DOHH2 (cell line): ENCODE measurements at regions not wholly inside any gene's neighbourhood (a gene's known extent, or its start where the extent isn't known, plus 50 kb on each side); places are given as distances from the start of the nearest gene placed in this dataset.

Experiments used
- H3F3A ChIP-seq: fragments of 200-600 bp; sonication (generic), shearing (Covaris generic); 2 replicates; pipeline ENCODE4 v1.6.0; 2016; ENCODE audit warnings: antibody characterized with exemption, mild to moderate bottlenecking; ENCODE audit not compliant: control insufficient read depth, insufficient read depth
- H3K27ac ChIP-seq: fragments of 200-600 bp; sonication (generic); 2 replicates; pipeline ENCODE4 v1.5.1; 2014; ENCODE audit warnings: low read depth, mild to moderate bottlenecking, low read length, moderate library complexity
- H3K27me3 ChIP-seq: fragments of 200-600 bp; sonication (generic); 2 replicates; pipeline ENCODE4 v1.6.1; 2014; ENCODE audit warnings: mild to moderate bottlenecking, low read length, mixed read lengths; ENCODE audit not compliant: control insufficient read depth
- H3K36me3 ChIP-seq: fragments of 200-600 bp; sonication (generic); 2 replicates; pipeline ENCODE4 v1.6.1; 2014; ENCODE audit warnings: mild to moderate bottlenecking, low read length, moderate library complexity, mixed read lengths; ENCODE audit not compliant: control insufficient read depth
- H3K4me1 ChIP-seq: fragments of 200-600 bp; sonication (generic); 2 replicates; pipeline ENCODE4 v1.6.1; 2014; ENCODE audit warnings: mild to moderate bottlenecking, low read length, mixed read lengths; ENCODE audit not compliant: control insufficient read depth
- H3K4me2 ChIP-seq: fragments of 200-600 bp; sonication (generic); 2 replicates; pipeline ENCODE4 v1.6.0; 2014; ENCODE audit warnings: mild to moderate bottlenecking, low read length, moderate library complexity
- H3K4me3 ChIP-seq: fragments of 200-600 bp; sonication (generic); 2 replicates; pipeline ENCODE4 v1.5.1; 2014; ENCODE audit warnings: mild to moderate bottlenecking, low read length, mixed read lengths
- H3K79me2 ChIP-seq: fragments of 200-600 bp; sonication (generic); 2 replicates; pipeline ENCODE4 v1.6.1; 2014; ENCODE audit warnings: mild to moderate bottlenecking, low read length, mixed read lengths; ENCODE audit not compliant: control insufficient read depth
- H3K9me2 ChIP-seq: fragments of 200-600 bp; sonication (generic); replicated peaks from 2 replicates; pipeline ENCODE4 v1.6.1; 2014; ENCODE audit warnings: mild to moderate bottlenecking, low read length, mixed read lengths; ENCODE audit not compliant: control insufficient read depth
- H3K9me3 ChIP-seq: fragments of 200-600 bp; sonication (generic); 2 replicates; pipeline ENCODE4 v1.6.1; 2014; ENCODE audit warnings: antibody characterized with exemption, low read length, mixed read lengths; ENCODE audit not compliant: control insufficient read depth, insufficient read depth
- H4K20me1 ChIP-seq: fragments of 200-600 bp; sonication (generic); 2 replicates; pipeline ENCODE4 v1.6.0; 2014; ENCODE audit warnings: low read depth, mild to moderate bottlenecking, antibody characterized with exemption, low read length, moderate library complexity; ENCODE audit not compliant: control insufficient read depth, insufficient read depth
- EZH2phosphoT487 ChIP-seq: fragments of 200-600 bp; sonication (generic); IDR thresholded peaks from 2 replicates; pipeline ENCODE4 v1.6.1; 2017; ENCODE audit warnings: borderline replicate concordance, mild to moderate bottlenecking, antibody characterized with exemption, low read length, moderate library complexity, mixed read lengths
- TF ChIP-seq, protein P1 (sequence below): fragments of 200-600 bp; sonication (generic); IDR thresholded peaks from one replicate; pipeline ENCODE4 v1.5.1; 2014; ENCODE audit warnings: antibody characterized with exemption, mild to moderate bottlenecking, low read depth, low read length; ENCODE audit not compliant: poor library complexity, severe bottlenecking

DNA sequence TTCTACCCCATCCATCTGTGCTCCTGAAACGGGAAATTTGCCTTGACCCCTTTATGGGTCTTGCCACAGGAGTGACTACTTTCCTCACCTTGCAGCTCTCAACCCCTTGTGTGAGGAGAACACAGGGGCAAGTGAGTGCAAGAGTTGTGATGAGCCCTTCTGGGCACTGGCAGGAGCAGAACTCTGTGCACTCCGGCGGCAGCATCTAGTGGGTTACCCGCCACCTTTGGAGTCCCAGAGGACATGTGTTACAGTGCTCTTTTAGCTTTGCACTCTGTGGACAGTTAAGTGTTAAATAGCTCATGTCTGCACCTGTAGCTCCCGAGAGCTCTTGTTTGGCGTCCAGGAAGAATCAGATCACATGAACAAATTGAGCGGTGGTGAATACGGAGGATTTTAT lies 940.2 kb downstream of the GRIK2 start:
- Histone ChIP-seq H3K4me1 (no peaks in the 10 kb centered on the region), H3K4me2 (no peak overlapping the region), H3K79me2 (no peaks in the 10 kb centered on the region), H3K27ac (no peak overlapping the region), H3K9me2 (no peaks in the 10 kb centered on the region), H3K27me3 (no peaks in the 10 kb centered on the region), H3F3A (no peaks in the 10 kb centered on the region), H4K20me1 (no peaks in the 10 kb centered on the region), H3K4me3 (no peak overlapping the region), H3K36me3 (no peaks in the 10 kb centered on the region), H3K9me3 (peaks cover 3% of the 10 kb centered on the region; the same call in 1 of the 2 replicates)
- TF ChIP-seq, protein P1, sequence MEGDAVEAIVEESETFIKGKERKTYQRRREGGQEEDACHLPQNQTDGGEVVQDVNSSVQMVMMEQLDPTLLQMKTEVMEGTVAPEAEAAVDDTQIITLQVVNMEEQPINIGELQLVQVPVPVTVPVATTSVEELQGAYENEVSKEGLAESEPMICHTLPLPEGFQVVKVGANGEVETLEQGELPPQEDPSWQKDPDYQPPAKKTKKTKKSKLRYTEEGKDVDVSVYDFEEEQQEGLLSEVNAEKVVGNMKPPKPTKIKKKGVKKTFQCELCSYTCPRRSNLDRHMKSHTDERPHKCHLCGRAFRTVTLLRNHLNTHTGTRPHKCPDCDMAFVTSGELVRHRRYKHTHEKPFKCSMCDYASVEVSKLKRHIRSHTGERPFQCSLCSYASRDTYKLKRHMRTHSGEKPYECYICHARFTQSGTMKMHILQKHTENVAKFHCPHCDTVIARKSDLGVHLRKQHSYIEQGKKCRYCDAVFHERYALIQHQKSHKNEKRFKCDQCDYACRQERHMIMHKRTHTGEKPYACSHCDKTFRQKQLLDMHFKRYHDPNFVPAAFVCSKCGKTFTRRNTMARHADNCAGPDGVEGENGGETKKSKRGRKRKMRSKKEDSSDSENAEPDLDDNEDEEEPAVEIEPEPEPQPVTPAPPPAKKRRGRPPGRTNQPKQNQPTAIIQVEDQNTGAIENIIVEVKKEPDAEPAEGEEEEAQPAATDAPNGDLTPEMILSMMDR, result no peak
- no peak for TF ChIP-seq EZH2phosphoT487

GRCh38 chr6:102327697-102328225 lies 934.3 kb downstream of the GRIK2 start:
- no peaks in the 10 kb centered on the region for H3K27me3 ChIP-seq
- no peaks in the 10 kb centered on the region for H3K79me2 ChIP-seq

DNA sequence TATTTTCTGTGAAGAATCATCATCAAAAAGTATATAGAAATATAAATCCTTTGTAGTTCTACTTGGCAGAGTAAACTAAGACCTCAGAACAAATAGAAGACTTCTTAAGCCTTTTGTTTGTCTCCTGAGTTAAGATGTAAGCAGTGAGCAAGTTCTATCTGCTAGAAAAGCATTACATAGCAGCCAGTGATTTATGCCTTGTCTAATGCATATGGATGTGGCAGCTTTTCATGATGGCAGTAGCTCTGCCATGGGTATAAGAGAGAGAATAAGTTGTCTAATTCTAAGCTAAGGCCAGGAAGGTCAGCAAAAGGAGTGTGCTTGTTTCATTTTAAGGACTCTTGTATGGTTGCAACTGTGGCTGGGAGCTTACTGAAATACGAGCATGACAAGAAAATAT lies 920.2 kb downstream of the GRIK2 start:
- no peaks in the 10 kb centered on the region for H3K79me2 ChIP-seq
- no peak overlapping the region for H3K27ac ChIP-seq
- no peaks in the 10 kb centered on the region for H3K9me2 ChIP-seq
- no peak overlapping the region for H3K4me2 ChIP-seq
- H3K4me3 ChIP-seq, result no peak overlapping the region
- no peaks in the 10 kb centered on the region for H3F3A ChIP-seq
- H3K27me3 ChIP-seq, result no peaks in the 10 kb centered on the region
- TF ChIP-seq EZH2phosphoT487, result no peak
- TF ChIP-seq, protein P1, result no peak
- H3K4me1 ChIP-seq, result no peaks in the 10 kb centered on the region
- H4K20me1 ChIP-seq, result no peaks in the 10 kb centered on the region
- H3K36me3 ChIP-seq, result no peaks in the 10 kb centered on the region
- H3K9me3 ChIP-seq, result no peaks in the 10 kb centered on the region

More at GRCh38 chr6:102327697-102328225, 934.3 kb downstream of the GRIK2 start:
- no peaks in the 10 kb centered on the region for H4K20me1 ChIP-seq
- no peaks in the 10 kb centered on the region for H3K9me2 ChIP-seq
- H3F3A ChIP-seq, result no peaks in the 10 kb centered on the region
- H3K4me2 ChIP-seq, result no peak overlapping the region
- H3K9me3 ChIP-seq, result 0 out of 2 replicates have a peak, but pooled peaks cover 3% of the 10 kb centered on the region
- no peak overlapping the region for H3K27ac ChIP-seq
- no peaks in the 10 kb centered on the region for H3K36me3 ChIP-seq
- TF ChIP-seq, protein P1, result no peak
- no peak for TF ChIP-seq EZH2phosphoT487
- no peaks in the 10 kb centered on the region for H3K4me1 ChIP-seq
- no peak overlapping the region for H3K4me3 ChIP-seq
